ENCODE measurements at regions not wholly inside any gene's neighbourhood (a gene's known extent, or its start where the extent isn't known, plus 50 kb on each side); places are given as distances from the start of the nearest gene placed in this dataset.

- intact Hi-C loops (cut with DNase I) = no loop called here
- DNase-seq (ENCODE audit: low spot score) = no peak
Measured at GRCh38 chr18:78898635-78899034, 81.0 kb upstream of the SALL3 start.

- DNase-seq (ENCODE audit: low spot score) = no peak
- intact Hi-C loops (cut with DNase I) = no loop called here
Measured at GRCh38 chr18:78899241-78899640, 80.4 kb upstream of the SALL3 start.

GRCh38 chr18:78900938-78901909 is 78.4 kb upstream of the SALL3 start:
- intact Hi-C loops (cut with DNase I) = no loop called here
- DNase-seq (ENCODE audit: low spot score) = no peak

GRCh38 chr18:78901923-78902794 is 77.5 kb upstream of the SALL3 start:
- intact Hi-C loops (cut with DNase I) = no loop called here
- no peak for DNase-seq (ENCODE audit: low spot score)

GRCh38 chr18:78902795-78903435 is 76.7 kb upstream of the SALL3 start:
- DNase-seq (ENCODE audit: low spot score) = no peak
- intact Hi-C loops (cut with DNase I) = no loop called here

GRCh38 chr18:78903436-78904178 is 76.0 kb upstream of the SALL3 start:
- intact Hi-C loops (cut with DNase I) = no loop called here

GRCh38 chr18:78904179-78904531 is 75.5 kb upstream of the SALL3 start:
- intact Hi-C loops (cut with DNase I) = no loop called here
- no peak for DNase-seq (ENCODE audit: low spot score)

More at GRCh38 chr18:78903436-78904178, 76.0 kb upstream of the SALL3 start:
- DNase-seq (ENCODE audit: low spot score) = no peak

GRCh38 chr18:78905334-78905733 is 74.3 kb upstream of the SALL3 start:
- DNase-seq (ENCODE audit: low spot score) = no peak
- intact Hi-C loops (cut with DNase I) = no loop called here

GRCh38 chr18:78906066-78906465 is 73.6 kb upstream of the SALL3 start:
- intact Hi-C loops (cut with DNase I) = no loop called here
- DNase-seq (ENCODE audit: low spot score) = no peak

- intact Hi-C loops (cut with DNase I) = no loop called here
- no peak for DNase-seq (ENCODE audit: low spot score)
Measured at GRCh38 chr18:78908462-78909260, 71.0 kb upstream of the SALL3 start.

GRCh38 chr18:78911751-78912283 is 67.8 kb upstream of the SALL3 start:
- no peak for DNase-seq (ENCODE audit: low spot score)
- intact Hi-C loops (cut with DNase I) = no loop called here

GRCh38 chr18:78912336-78912735 is 67.3 kb upstream of the SALL3 start:
- intact Hi-C loops (cut with DNase I) = no loop called here
- no peak for DNase-seq (ENCODE audit: low spot score)

- no peak for DNase-seq (ENCODE audit: low spot score)
- intact Hi-C loops (cut with DNase I) = no loop called here
Measured at GRCh38 chr18:78912844-78913243, 66.8 kb upstream of the SALL3 start.

GRCh38 chr18:78913395-78913794 is 66.2 kb upstream of the SALL3 start:
- DNase-seq (ENCODE audit: low spot score) = no peak
- intact Hi-C loops (cut with DNase I) = no loop called here

- intact Hi-C loops (cut with DNase I) = no loop called here
- no peak for DNase-seq (ENCODE audit: low spot score)
Measured at GRCh38 chr18:78913830-78914231, 65.8 kb upstream of the SALL3 start.

GRCh38 chr18:78914249-78914935 is 65.2 kb upstream of the SALL3 start:
- intact Hi-C loops (cut with DNase I) = no loop called here

GRCh38 chr18:78915446-78916008 is 64.1 kb upstream of the SALL3 start:
- DNase-seq (ENCODE audit: low spot score) = no peak
- intact Hi-C loops (cut with DNase I) = no loop called here

More at GRCh38 chr18:78914249-78914935, 65.2 kb upstream of the SALL3 start:
- DNase-seq (ENCODE audit: low spot score) = no peak
